HL-60 (cell line): ENCODE measurements at regions not wholly inside any gene's neighbourhood (a gene's known extent, or its start where the extent isn't known, plus 50 kb on each side); places are given as distances from the start of the nearest gene placed in this dataset.

Source experiments
- POLR2AphosphoS5 ChIP-seq: IDR thresholded peaks from 2 replicates; pipeline ENCODE4 v1.6.1; 2012; ENCODE audit warnings: low read depth
- TF ChIP-seq, protein P1 (sequence below): IDR thresholded peaks from one replicate; pipeline ENCODE4 v1.5.1; 2011; ENCODE audit warnings: low read length, control low read depth, inconsistent platforms; ENCODE audit not compliant: insufficient read depth

DNA sequence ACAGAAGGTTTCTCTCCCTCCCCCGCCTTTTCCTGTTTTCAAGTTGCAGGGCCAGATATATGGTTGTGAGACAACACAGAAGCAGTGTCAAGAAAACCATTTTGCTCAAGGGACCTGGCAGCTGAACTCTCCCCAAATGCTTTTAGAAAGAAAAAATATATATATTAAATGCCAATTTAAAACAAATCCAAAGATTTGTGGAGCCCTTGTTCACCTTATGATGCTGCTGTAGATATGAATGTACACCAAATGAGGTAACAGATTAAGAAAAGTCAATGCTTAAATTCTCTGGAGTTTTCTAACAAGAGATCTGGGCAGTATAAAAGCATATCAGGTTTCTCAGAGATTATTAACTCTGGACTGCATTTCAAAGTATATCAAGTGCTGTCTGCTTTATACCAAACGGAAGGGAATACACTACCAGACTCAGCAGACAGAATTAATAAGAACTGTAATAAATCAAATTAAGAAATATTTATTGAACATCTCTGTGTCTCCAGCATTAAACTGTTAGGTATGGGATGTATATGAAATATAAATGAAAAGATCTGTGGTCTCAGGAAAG, 357.5 kb downstream of the HDGFL1 start:
- TF ChIP-seq, protein P1, sequence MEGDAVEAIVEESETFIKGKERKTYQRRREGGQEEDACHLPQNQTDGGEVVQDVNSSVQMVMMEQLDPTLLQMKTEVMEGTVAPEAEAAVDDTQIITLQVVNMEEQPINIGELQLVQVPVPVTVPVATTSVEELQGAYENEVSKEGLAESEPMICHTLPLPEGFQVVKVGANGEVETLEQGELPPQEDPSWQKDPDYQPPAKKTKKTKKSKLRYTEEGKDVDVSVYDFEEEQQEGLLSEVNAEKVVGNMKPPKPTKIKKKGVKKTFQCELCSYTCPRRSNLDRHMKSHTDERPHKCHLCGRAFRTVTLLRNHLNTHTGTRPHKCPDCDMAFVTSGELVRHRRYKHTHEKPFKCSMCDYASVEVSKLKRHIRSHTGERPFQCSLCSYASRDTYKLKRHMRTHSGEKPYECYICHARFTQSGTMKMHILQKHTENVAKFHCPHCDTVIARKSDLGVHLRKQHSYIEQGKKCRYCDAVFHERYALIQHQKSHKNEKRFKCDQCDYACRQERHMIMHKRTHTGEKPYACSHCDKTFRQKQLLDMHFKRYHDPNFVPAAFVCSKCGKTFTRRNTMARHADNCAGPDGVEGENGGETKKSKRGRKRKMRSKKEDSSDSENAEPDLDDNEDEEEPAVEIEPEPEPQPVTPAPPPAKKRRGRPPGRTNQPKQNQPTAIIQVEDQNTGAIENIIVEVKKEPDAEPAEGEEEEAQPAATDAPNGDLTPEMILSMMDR, result no peak
- no peak for TF ChIP-seq POLR2AphosphoS5
